Fibroblast of lung (primary cell): ENCODE measurements at regions not wholly inside any gene's neighbourhood (a gene's known extent, or its start where the extent isn't known, plus 50 kb on each side); places are given as distances from the start of the nearest gene placed in this dataset.

Experiments used
- DNase-seq, 2 donors: peaks; one replicate each; pipeline versions ENCODE4 v3.0.0 to v3.0.0-alpha.2; 2010; ENCODE audit warnings: low read depth in 2 of 2
- H2AFZ ChIP-seq: 2 replicates; pipeline ENCODE4 v1.5.1; 2012; ENCODE audit warnings: low read length, control low read depth, inconsistent platforms
- H3K27ac ChIP-seq: 2 replicates; pipeline ENCODE4 v1.5.1; 2011; ENCODE audit warnings: low read length, control low read depth; ENCODE audit not compliant: insufficient read depth
- H3K27me3 ChIP-seq: 2 replicates; pipeline ENCODE4 v1.5.1; 2011; ENCODE audit warnings: mild to moderate bottlenecking, low read length; ENCODE audit not compliant: control insufficient read depth, insufficient read depth
- H3K36me3 ChIP-seq: 2 replicates; pipeline ENCODE4 v1.5.1; 2011; ENCODE audit warnings: low read length; ENCODE audit not compliant: control insufficient read depth, insufficient read depth
- H3K4me1 ChIP-seq: 2 replicates; pipeline ENCODE4 v1.5.1; 2011; ENCODE audit warnings: low read length; ENCODE audit not compliant: control insufficient read depth, insufficient read depth; ENCODE audit errors: extremely low read depth
- H3K4me2 ChIP-seq: 2 replicates; pipeline ENCODE4 v1.5.1; 2011; ENCODE audit warnings: low read length, control low read depth; ENCODE audit not compliant: insufficient read depth; ENCODE audit errors: extremely low read depth
- H3K4me3 ChIP-seq, 4 experiments: fragments of 200-600 bp in 1 of 4; sonication (generic) in 1 of 4; replicated peaks in 1 of 4; 2 replicates each; pipeline ENCODE4 v1.5.1; 2011 to 2016; ENCODE audit warnings: low read length in 4 of 4, low read depth in 3 of 4, mild to moderate bottlenecking in 3 of 4, control low read depth in 2 of 4, inconsistent platforms in 1 of 4, mixed read lengths in 1 of 4; ENCODE audit not compliant: insufficient read depth in 1 of 4; ENCODE audit errors: control extremely low read depth in 1 of 4
- H3K79me2 ChIP-seq: 2 replicates; pipeline ENCODE4 v1.5.1; 2012; ENCODE audit warnings: mild to moderate bottlenecking, low read length, inconsistent platforms; ENCODE audit not compliant: control insufficient read depth, insufficient read depth
- H3K9ac ChIP-seq: 2 replicates; pipeline ENCODE4 v1.5.1; 2011; ENCODE audit warnings: mild to moderate bottlenecking, low read length, control low read depth; ENCODE audit not compliant: insufficient read depth
- H3K9me3 ChIP-seq: 2 replicates; pipeline ENCODE4 v1.5.1; 2012; ENCODE audit warnings: low read depth, low read length; ENCODE audit not compliant: control insufficient read depth, insufficient read depth
- H4K20me1 ChIP-seq: 2 replicates; pipeline ENCODE4 v1.5.1; 2011; ENCODE audit warnings: low read length; ENCODE audit not compliant: control insufficient read depth, insufficient read depth; ENCODE audit errors: extremely low read depth
- EZH2 ChIP-seq: IDR thresholded peaks from 2 replicates; pipeline ENCODE4 v1.5.1; 2012; ENCODE audit warnings: low read length, control low read depth, mild to moderate bottlenecking; ENCODE audit errors: missing control alignments
- TF ChIP-seq, protein P1 (sequence below), 2 donors: IDR thresholded peaks in 1 of 2; conservative IDR thresholded peaks in 1 of 2; 1 replicate in 1 of 2; 2 replicates in 1 of 2; pipeline ENCODE4 v1.5.1; 2011 to 2012; ENCODE audit warnings: low read length in 2 of 2, control low read depth in 1 of 2, inconsistent platforms in 1 of 2, low read depth in 1 of 2, mild to moderate bottlenecking in 1 of 2

DNA sequence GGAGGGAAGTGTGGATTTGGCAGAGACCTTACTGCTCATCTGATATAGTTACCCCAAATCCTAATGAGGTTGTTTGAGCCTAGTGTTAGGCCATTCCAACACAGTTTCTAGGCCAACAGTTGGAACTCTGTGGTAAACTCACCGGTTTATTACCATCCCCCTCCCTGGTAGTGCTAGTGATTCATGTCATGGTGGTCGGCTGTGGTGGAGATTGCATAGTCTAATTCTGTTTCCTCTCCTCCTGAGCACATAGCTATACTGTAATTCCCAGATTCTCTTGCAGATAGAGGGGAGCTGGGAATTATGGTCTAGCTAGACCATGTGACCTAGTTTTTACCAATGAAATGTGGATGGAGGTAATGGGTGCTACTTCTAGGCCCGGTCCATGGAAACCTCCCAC, 123.7 kb upstream of the KIF26B start:
- H3K9ac ChIP-seq = no peak overlapping the region
- TF ChIP-seq, protein P1, sequence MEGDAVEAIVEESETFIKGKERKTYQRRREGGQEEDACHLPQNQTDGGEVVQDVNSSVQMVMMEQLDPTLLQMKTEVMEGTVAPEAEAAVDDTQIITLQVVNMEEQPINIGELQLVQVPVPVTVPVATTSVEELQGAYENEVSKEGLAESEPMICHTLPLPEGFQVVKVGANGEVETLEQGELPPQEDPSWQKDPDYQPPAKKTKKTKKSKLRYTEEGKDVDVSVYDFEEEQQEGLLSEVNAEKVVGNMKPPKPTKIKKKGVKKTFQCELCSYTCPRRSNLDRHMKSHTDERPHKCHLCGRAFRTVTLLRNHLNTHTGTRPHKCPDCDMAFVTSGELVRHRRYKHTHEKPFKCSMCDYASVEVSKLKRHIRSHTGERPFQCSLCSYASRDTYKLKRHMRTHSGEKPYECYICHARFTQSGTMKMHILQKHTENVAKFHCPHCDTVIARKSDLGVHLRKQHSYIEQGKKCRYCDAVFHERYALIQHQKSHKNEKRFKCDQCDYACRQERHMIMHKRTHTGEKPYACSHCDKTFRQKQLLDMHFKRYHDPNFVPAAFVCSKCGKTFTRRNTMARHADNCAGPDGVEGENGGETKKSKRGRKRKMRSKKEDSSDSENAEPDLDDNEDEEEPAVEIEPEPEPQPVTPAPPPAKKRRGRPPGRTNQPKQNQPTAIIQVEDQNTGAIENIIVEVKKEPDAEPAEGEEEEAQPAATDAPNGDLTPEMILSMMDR (conservative IDR thresholded peaks at IDR 0.05 in 1 of 2, IDR thresholded peaks at IDR 0.05 in 1 of 2; ENCODE audit: low read depth in 1 of 2, low read length in 2 of 2) = no peak
- no peak for TF ChIP-seq EZH2
- no peak overlapping the region for H3K4me2 ChIP-seq
- no peaks in the 10 kb centered on the region for H3K9me3 ChIP-seq
- H2AFZ ChIP-seq = no peak overlapping the region
- no peak overlapping the region for H3K4me3 ChIP-seq
- H3K27me3 ChIP-seq = no peaks in the 10 kb centered on the region
- H3K4me1 ChIP-seq = no peaks in the 10 kb centered on the region
- H3K79me2 ChIP-seq = no peaks in the 10 kb centered on the region
- no peak overlapping the region for H3K27ac ChIP-seq
- no peak for DNase-seq
- no peaks in the 10 kb centered on the region for H4K20me1 ChIP-seq
- H3K36me3 ChIP-seq = no peaks in the 10 kb centered on the region

DNA sequence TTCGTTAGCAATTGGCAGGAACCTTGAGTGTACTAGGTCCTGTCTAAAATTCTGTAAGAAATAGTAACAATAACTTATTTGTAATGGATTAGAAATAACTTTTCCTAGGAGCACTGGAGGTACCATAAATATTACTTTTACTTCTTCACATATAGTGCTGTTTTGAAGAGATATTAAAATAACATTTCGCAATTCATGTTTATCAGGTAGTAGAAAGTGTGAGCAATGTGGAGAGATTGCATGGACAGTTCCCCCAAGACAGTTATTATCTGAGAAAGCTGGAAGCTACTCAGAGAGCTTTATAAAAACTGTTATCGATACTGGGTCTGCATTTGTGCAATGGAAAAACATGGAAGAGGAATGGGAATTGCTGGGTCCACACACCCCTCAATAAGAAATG, 128.5 kb upstream of the KIF26B start:
- Histone ChIP-seq H3K36me3 (no peaks in the 10 kb centered on the region), H3K4me2 (no peak overlapping the region), H3K9me3 (no peaks in the 10 kb centered on the region), H3K79me2 (no peaks in the 10 kb centered on the region), H3K27ac (no peak overlapping the region), H2AFZ (no peak overlapping the region), H3K4me3 (no peak overlapping the region), H3K9ac (no peak overlapping the region), H4K20me1 (no peaks in the 10 kb centered on the region), H3K4me1 (no peaks in the 10 kb centered on the region), H3K27me3 (no peaks in the 10 kb centered on the region)
- no peak for DNase-seq
- TF ChIP-seq EZH2 = no peak

DNA sequence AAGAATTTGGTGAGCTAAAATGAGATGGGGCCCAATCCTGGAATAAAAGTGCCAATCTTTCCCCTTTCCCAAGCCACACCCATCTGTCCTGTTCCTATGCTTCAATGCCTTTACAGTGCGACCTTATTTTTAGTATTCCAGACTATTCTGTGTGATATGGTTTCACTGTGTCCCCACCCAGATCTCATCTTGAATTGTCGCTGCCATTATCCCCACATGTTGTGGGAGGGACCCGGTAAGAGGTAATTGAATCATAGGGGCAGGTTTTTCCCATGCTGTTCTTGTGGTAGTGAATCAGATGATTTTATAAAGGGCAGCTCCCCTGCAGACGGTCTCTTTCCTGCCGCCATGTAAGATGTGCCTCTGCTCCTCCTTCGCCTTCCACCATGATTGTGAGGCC, 129.3 kb upstream of the KIF26B start:
- no peak overlapping the region for H2AFZ ChIP-seq
- TF ChIP-seq, protein P1 (conservative IDR thresholded peaks at IDR 0.05 in 1 of 2, IDR thresholded peaks at IDR 0.05 in 1 of 2; ENCODE audit: low read depth in 1 of 2, low read length in 2 of 2) = no peak
- no peak for TF ChIP-seq EZH2
- no peak overlapping the region for H3K4me2 ChIP-seq

More for the DNA sequence above, 129.3 kb upstream of the KIF26B start:
- H3K9me3 ChIP-seq = no peaks in the 10 kb centered on the region
- no peaks in the 10 kb centered on the region for H3K27me3 ChIP-seq
- H3K4me3 ChIP-seq = no peak overlapping the region
- H4K20me1 ChIP-seq = no peaks in the 10 kb centered on the region
- DNase-seq = no peak
- no peak overlapping the region for H3K27ac ChIP-seq
- no peaks in the 10 kb centered on the region for H3K36me3 ChIP-seq
- no peaks in the 10 kb centered on the region for H3K4me1 ChIP-seq
- H3K79me2 ChIP-seq = no peaks in the 10 kb centered on the region
- no peak overlapping the region for H3K9ac ChIP-seq
